Neural progenitor cell (in vitro differentiated cells): ENCODE measurements at regions not wholly inside any gene's neighbourhood (a gene's known extent, or its start where the extent isn't known, plus 50 kb on each side); places are given as distances from the start of the nearest gene placed in this dataset.

Source experiments
- DNase-seq: peaks from one replicate; pipeline ENCODE4 v3.0.0-alpha.2; 2016; ENCODE audit warnings: low spot score
- H2AFZ ChIP-seq: fragments of 200-600 bp; sonication (generic); replicated peaks from 2 replicates; pipeline ENCODE4 v1.6.1; 2016; ENCODE audit warnings: antibody characterized with exemption
- H3F3A ChIP-seq: fragments of 200-600 bp; sonication (generic); 2 replicates; pipeline ENCODE4 v1.6.1; 2016; ENCODE audit warnings: antibody characterized with exemption, low read depth
- H3K27ac ChIP-seq: fragments of 200-600 bp; sonication (generic); 2 replicates; pipeline ENCODE4 v1.5.1; 2016; ENCODE audit warnings: mild to moderate bottlenecking
- H3K27me3 ChIP-seq: fragments of 200-600 bp; sonication (generic); 2 replicates; pipeline ENCODE4 v1.6.1; 2016; ENCODE audit warnings: mild to moderate bottlenecking, moderate library complexity
- H3K36me3 ChIP-seq: fragments of 200-600 bp; sonication (generic); 2 replicates; pipeline ENCODE4 v1.5.1; 2016
- H3K4me1 ChIP-seq: fragments of 200-600 bp; sonication (generic); 2 replicates; pipeline ENCODE4 v1.6.1; 2016; ENCODE audit warnings: mixed run types
- H3K4me2 ChIP-seq: fragments of 200-600 bp; sonication (generic); 2 replicates; pipeline ENCODE4 v1.6.1; 2016
- H3K4me3 ChIP-seq: fragments of 200-600 bp; sonication (generic); 2 replicates; pipeline ENCODE4 v1.5.1; 2016
- H3K79me2 ChIP-seq: fragments of 200-600 bp; sonication (generic); 2 replicates; pipeline ENCODE4 v1.6.1; 2016; ENCODE audit warnings: low read depth
- H3K9ac ChIP-seq: fragments of 200-600 bp; sonication (generic); 2 replicates; pipeline ENCODE4 v1.6.1; 2016
- H3K9me3 ChIP-seq: fragments of 200-600 bp; sonication (generic); 2 replicates; pipeline ENCODE4 v1.5.1; 2016; ENCODE audit warnings: low read depth
- H4K20me1 ChIP-seq: fragments of 200-600 bp; sonication (generic); 2 replicates; pipeline ENCODE4 v1.6.1; 2016; ENCODE audit warnings: low read depth
- H3K27ac Mint-ChIP-seq: 3 replicates; pipeline ENCODE4 v1.8.0; 2021; ENCODE audit warnings: mixed read lengths
- H3K27me3 Mint-ChIP-seq: 2 replicates; pipeline ENCODE4 v1.8.0; 2022; ENCODE audit warnings: low read depth, mild to moderate bottlenecking, inconsistent platforms, moderate library complexity, mixed read lengths; ENCODE audit not compliant: insufficient read depth
- H3K36me3 Mint-ChIP-seq: 3 replicates; pipeline ENCODE4 v1.8.0; 2021; ENCODE audit warnings: mixed read lengths
- H3K4me1 Mint-ChIP-seq: 3 replicates; pipeline ENCODE4 v1.8.0; 2021; ENCODE audit warnings: mixed read lengths
- H3K4me3 Mint-ChIP-seq: 3 replicates; pipeline ENCODE4 v1.8.0; 2021; ENCODE audit warnings: mild to moderate bottlenecking, moderate library complexity, mixed read lengths
- H3K9me3 Mint-ChIP-seq: 3 replicates; pipeline ENCODE4 v1.8.0; 2020; ENCODE audit warnings: mixed read lengths
- EZH2 ChIP-seq: fragments of 200-600 bp; sonication (generic); IDR thresholded peaks from 2 replicates; pipeline ENCODE4 v1.6.1; 2017; ENCODE audit warnings: antibody characterized with exemption, mild to moderate bottlenecking, moderate library complexity
- EZH2phosphoT487 ChIP-seq: fragments of 200-600 bp; sonication (generic); IDR thresholded peaks from 2 replicates; pipeline ENCODE4 v1.6.1; 2017; ENCODE audit warnings: antibody characterized with exemption
- TF ChIP-seq, protein P1 (sequence below): fragments of 200-600 bp; sonication (generic); IDR thresholded peaks from 2 replicates; pipeline ENCODE4 v1.5.1; 2017; ENCODE audit warnings: antibody characterized with exemption, mild to moderate bottlenecking

DNA sequence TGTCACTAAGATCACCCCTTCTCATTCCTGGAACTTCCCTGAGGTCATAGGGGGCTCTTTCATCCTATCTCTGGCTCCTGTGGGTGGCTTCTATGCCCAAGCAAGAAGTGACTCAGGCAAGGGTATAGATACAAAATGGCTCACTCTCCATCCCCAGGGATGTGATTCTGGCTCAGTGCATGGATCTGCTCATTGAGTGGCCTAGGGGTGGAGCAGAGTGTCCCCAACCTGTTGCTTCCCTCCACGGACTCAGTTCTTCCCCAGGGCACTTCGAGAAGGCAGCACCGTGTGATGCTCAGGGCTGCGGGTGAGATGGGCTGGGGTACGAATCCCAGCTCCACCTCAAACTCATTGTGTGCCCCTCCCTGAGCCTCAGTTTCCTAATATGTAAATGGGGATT, 136.4 kb downstream of the PTPRS start:
- no peak overlapping the region for H3K4me3 Mint-ChIP-seq
- no peak overlapping the region for H2AFZ ChIP-seq
- H3K79me2 ChIP-seq: no peaks in the 10 kb centered on the region
- H3K27me3 Mint-ChIP-seq: peaks cover 2% of the 10 kb centered on the region
- H3K9me3 ChIP-seq: no peaks in the 10 kb centered on the region
- H4K20me1 ChIP-seq: no peaks in the 10 kb centered on the region
- no peaks in the 10 kb centered on the region for H3K36me3 ChIP-seq
- H3K9ac ChIP-seq: no peak overlapping the region
- TF ChIP-seq EZH2: no peak
- no peak for TF ChIP-seq EZH2phosphoT487
- TF ChIP-seq, protein P1, sequence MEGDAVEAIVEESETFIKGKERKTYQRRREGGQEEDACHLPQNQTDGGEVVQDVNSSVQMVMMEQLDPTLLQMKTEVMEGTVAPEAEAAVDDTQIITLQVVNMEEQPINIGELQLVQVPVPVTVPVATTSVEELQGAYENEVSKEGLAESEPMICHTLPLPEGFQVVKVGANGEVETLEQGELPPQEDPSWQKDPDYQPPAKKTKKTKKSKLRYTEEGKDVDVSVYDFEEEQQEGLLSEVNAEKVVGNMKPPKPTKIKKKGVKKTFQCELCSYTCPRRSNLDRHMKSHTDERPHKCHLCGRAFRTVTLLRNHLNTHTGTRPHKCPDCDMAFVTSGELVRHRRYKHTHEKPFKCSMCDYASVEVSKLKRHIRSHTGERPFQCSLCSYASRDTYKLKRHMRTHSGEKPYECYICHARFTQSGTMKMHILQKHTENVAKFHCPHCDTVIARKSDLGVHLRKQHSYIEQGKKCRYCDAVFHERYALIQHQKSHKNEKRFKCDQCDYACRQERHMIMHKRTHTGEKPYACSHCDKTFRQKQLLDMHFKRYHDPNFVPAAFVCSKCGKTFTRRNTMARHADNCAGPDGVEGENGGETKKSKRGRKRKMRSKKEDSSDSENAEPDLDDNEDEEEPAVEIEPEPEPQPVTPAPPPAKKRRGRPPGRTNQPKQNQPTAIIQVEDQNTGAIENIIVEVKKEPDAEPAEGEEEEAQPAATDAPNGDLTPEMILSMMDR: no peak
- no peaks in the 10 kb centered on the region for H3K4me1 Mint-ChIP-seq
- peaks cover 47% of the 10 kb centered on the region for H3K36me3 Mint-ChIP-seq
- H3K27ac ChIP-seq: no peak overlapping the region
- H3K9me3 Mint-ChIP-seq: peaks cover 40% of the 10 kb centered on the region
- no peak for DNase-seq
- H3K4me3 ChIP-seq: no peak overlapping the region
- H3K27me3 ChIP-seq: no peaks in the 10 kb centered on the region
- H3K4me1 ChIP-seq: no peaks in the 10 kb centered on the region
- H3K4me2 ChIP-seq: no peak overlapping the region
- no peak overlapping the region for H3K27ac Mint-ChIP-seq
- H3F3A ChIP-seq: peaks cover 26% of the 10 kb centered on the region
